ENCODE measurements at regions not wholly inside any gene's neighbourhood (a gene's known extent, or its start where the extent isn't known, plus 50 kb on each side); places are given as distances from the start of the nearest gene placed in this dataset.
A peak's percentile ranks its signal among the peaks of the same experiment; 100 is the strongest.

DNA sequence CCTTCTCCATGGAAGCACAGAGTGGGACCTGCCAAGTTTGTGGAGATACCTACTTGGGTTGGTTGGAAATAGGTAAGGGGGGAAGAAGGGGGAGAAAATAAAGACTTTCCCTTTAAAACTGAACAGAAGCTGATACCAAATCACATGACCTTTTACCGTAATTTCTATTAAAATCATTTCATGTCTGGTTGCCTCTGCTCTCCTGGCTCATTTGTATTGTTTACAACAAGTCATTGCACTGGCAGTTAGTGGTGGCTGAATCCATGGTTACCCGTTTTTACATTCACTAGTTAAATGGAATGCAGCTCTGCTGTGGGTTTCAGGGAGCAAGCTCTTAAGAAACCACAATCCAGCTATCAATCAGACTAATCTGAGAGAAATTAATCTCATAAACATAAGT, 353.7 kb upstream of the ESRRG start:
- no peaks in the 10 kb centered on the region for H3K9me3 ChIP-seq
- H3K27me3 ChIP-seq = no peaks in the 10 kb centered on the region
- peak overlapping the region; percentile 61 to 73 (median 69) for H3K27ac ChIP-seq
- peaks cover 16 to 20% of the 10 kb centered on the region in 2 donors for H3K4me1 ChIP-seq
- intact Hi-C loops (cut with DNase I) = no loop called here
- TF ChIP-seq, protein P1, sequence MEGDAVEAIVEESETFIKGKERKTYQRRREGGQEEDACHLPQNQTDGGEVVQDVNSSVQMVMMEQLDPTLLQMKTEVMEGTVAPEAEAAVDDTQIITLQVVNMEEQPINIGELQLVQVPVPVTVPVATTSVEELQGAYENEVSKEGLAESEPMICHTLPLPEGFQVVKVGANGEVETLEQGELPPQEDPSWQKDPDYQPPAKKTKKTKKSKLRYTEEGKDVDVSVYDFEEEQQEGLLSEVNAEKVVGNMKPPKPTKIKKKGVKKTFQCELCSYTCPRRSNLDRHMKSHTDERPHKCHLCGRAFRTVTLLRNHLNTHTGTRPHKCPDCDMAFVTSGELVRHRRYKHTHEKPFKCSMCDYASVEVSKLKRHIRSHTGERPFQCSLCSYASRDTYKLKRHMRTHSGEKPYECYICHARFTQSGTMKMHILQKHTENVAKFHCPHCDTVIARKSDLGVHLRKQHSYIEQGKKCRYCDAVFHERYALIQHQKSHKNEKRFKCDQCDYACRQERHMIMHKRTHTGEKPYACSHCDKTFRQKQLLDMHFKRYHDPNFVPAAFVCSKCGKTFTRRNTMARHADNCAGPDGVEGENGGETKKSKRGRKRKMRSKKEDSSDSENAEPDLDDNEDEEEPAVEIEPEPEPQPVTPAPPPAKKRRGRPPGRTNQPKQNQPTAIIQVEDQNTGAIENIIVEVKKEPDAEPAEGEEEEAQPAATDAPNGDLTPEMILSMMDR (IDR thresholded peaks at IDR 0.05) = no peak
- peak in 1 of 2 donors; percentile 12 for TF ChIP-seq POLR2A (IDR thresholded peaks at IDR 0.05)
- DNase-seq = peak; percentile 38 to 50
- 15 to 18% methylated on average over 2 of the region's 2 CpGs for WGBS, 2 donors
- H3K4me3 ChIP-seq (replicated peaks in 1 of 3) = peak overlapping the region in 2 of 3 donors; percentile 21 to 23
- no peaks in the 10 kb centered on the region for H3K36me3 ChIP-seq

DNA sequence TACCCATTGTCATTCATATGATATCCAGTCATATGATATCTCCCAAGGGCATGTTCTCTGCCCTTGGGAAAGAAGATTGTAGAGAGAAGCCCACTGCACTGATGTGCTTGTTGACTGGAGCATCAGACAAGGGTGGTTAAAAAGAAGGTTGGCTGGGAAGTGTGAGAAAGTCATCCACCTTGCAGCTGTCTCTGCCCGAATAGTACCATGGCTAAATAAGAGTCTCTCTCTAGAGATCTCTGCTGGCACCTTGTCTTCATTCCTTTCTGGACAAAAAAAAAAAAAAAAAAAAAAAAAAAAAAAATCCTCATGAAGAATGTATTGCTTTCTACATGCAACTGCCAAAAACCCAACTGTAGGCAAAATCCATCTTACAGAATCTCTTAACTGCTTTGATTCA, 349.7 kb upstream of the ESRRG start:
- WGBS, 2 donors = 60 to 63% methylated on average over 1 of the region's 1 CpG
- Histone ChIP-seq H3K27me3 (no peaks in the 10 kb centered on the region), H3K4me1 (peaks cover 0 to 4% of the 10 kb centered on the region in 2 donors), H3K36me3 (no peaks in the 10 kb centered on the region), H3K4me3 (replicated peaks in 1 of 3) (no peak overlapping the region), H3K9me3 (no peaks in the 10 kb centered on the region), H3K27ac (no peak overlapping the region)
- no peak for TF ChIP-seq POLR2A (IDR thresholded peaks at IDR 0.05)
- TF ChIP-seq, protein P1 (IDR thresholded peaks at IDR 0.05) = no peak
- intact Hi-C loops (cut with DNase I) = no loop called here
- DNase-seq = no peak

DNA sequence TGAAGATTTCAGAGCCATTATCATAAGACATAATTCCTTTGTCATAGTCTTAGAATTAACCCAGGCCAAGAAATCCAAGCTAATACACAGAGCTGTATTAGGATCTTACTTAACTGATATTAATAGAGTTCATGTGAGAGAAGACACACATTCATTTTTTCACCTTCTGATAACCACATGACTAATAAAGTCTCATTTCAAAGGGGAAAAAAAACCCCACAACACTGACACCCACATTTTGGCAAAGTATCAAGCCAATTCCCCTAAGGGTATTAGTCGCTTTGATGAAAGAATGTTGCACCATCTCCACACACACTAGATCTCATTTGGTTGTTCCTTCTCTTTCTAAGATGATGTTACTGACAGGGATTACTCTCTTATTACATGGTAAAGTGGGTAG, 344.4 kb upstream of the ESRRG start:
- Histone ChIP-seq H3K4me1 (peaks cover 13 to 20% of the 10 kb centered on the region in 2 donors), H3K36me3 (no peaks in the 10 kb centered on the region), H3K27ac (no peak overlapping the region), H3K27me3 (no peaks in the 10 kb centered on the region), H3K4me3 (replicated peaks in 1 of 3) (no peak overlapping the region), H3K9me3 (no peaks in the 10 kb centered on the region)
- intact Hi-C loops (cut with DNase I) = no loop called here
- TF ChIP-seq, protein P1 (IDR thresholded peaks at IDR 0.05) = no peak
- WGBS, 2 donors = 83 to 88% methylated on average over 1 of the region's 1 CpG
- no peak for DNase-seq

DNA sequence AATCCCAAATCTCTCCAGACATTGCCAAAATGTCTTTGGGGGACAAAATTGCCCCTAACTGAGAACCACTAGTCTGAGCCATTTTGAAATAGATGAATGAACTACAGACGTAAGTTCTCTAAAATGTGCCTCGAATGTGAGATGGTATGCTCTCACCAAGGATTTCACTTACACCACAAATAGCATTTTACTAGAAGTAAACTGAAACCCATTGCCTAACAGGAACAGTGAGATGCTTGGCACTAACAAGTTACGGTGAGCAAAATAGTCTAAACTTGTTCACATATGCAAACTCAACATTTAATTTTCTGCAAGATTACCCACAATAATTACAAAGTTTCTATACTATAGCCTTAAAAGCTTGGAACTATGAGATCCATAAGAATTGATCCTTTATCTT, 343.6 kb upstream of the ESRRG start:
- no peak for DNase-seq
- Histone ChIP-seq H3K27ac (no peak overlapping the region), H3K4me1 (peaks cover 15 to 20% of the 10 kb centered on the region in 2 donors), H3K36me3 (no peaks in the 10 kb centered on the region), H3K27me3 (no peaks in the 10 kb centered on the region), H3K4me3 (replicated peaks in 1 of 3) (no peak overlapping the region), H3K9me3 (no peaks in the 10 kb centered on the region)
- intact Hi-C loops (cut with DNase I) = no loop called here
- WGBS, 2 donors = 88 to 90% methylated on average over 3 of the region's 3 CpGs
- TF ChIP-seq POLR2A (IDR thresholded peaks at IDR 0.05) = no peak
- TF ChIP-seq, protein P1 (IDR thresholded peaks at IDR 0.05) = no peak

DNA sequence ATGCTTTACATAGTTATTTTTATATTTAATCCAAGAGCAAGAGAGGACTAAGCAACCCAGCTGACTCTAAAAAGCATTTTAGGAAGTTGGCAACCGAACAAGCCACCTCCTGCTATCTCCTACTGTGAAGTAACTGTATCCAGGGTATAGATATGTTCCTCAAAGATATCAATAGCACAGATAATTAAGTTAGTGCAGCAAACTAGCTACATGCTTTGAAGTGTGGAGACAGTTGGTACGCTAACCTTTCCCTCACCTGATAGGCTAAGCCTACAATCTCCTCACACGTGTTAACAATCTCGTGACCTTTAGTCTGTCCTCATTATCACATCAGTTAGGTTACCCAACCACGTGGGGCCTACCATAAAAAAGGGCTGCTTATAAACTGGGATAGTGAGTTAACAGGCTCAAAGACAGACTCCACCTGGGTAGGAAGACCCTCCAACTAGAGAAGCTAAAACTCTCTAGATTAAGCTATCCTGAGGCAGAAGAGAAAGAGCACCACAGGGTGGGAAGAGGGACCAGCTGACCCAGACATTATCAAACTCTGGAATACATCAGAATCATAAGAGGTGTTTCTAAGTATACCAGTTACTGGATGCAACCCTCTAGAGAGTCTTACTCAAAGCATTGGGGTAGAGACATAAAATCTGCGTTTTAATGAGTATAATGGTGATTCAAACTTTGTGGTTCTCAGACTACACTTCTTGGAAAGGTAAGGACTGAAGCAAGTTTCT, 340.1 kb upstream of the ESRRG start:
- intact Hi-C loops (cut with DNase I) = no loop called here
- TF ChIP-seq, protein P1 (IDR thresholded peaks at IDR 0.05) = no peak
- no peak for TF ChIP-seq POLR2A (IDR thresholded peaks at IDR 0.05)

More for the DNA sequence above, 340.1 kb upstream of the ESRRG start:
- Histone ChIP-seq H3K36me3 (no peaks in the 10 kb centered on the region), H3K4me3 (replicated peaks in 1 of 3) (no peak overlapping the region), H3K27ac (peak overlapping the region in 2 of 3 donors; percentile 41 to 45), H3K4me1 (peaks cover 20% of the 10 kb centered on the region in 2 donors), H3K9me3 (no peaks in the 10 kb centered on the region), H3K27me3 (no peaks in the 10 kb centered on the region)
- no peak for DNase-seq
- WGBS, 2 donors = 62 to 79% methylated on average over 6 of the region's 6 CpGs
